ENCODE measurements at regions not wholly inside any gene's neighbourhood (a gene's known extent, or its start where the extent isn't known, plus 50 kb on each side); places are given as distances from the start of the nearest gene placed in this dataset.

DNA sequence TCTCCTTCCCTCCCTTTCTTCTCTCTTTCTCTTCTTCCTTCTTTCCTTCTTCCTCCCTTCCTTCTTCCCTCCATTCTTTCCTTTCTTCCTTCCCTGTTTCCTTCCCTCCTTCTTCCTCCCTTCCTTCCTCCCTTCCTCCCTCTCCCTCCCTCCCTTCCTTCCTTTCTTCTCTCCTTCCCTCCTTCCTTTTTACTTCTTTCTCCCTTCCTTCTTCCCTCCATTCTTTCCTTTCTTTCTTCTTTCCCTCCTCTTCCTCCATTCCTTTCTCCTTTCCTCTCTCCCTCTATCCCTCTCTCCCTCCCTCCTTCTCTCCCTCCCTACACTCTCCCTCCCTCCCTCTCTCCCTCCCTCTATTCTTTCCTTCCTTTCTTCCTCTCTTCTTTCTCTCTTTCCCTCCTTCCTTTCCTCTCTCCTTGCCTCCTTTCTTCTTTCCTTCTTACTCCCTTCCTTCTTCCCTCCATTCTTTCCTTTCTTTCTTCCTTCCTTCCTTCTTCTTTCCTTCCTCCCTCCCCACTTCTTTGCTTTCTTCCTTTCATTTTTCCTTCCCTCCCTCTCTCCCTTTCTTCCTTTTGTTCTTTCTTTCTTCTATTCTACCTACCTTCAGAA is 200.4 kb upstream of the SSTR4 start:
- Histone ChIP-seq H3K27ac (peak overlapping the region in 1 of 2 experiments; percentile 45; a peak in 2 of 6 replicates), H3K4me1 (peaks cover 23% of the 10 kb centered on the region), H3K4me3 (no peak overlapping the region), H3K4me2 (no peak overlapping the region), H3K9me3 (no peaks in the 10 kb centered on the region)
- FAIRE-seq = no peak
- POLR2A ChIA-PET = no interaction called here
- DNase-seq (ENCODE audit: low read depth in 1 of 2, low spot score in 1 of 2) = no peak
- ATAC-seq = no peak
- CTCF ChIA-PET = interaction anchor here (0.9 to 2.5 kb wide), 3 partner anchors 8 to 515 kb away, joined by 4 to 6 read pairs (median 4); no protein-coding TSS in a partner anchor
- TF ChIP-seq POLR2A (IDR thresholded peaks at IDR 0.05; ENCODE audit: low read length) (no peak), CEBPB (IDR thresholded peaks at IDR 0.05) (no peak), KDM5A (IDR thresholded peaks at IDR 0.05) (no peak), RNF2 (IDR thresholded peaks at IDR 0.05; ENCODE audit: borderline replicate concordance, low read depth) (no peak), EHMT2 (IDR thresholded peaks at IDR 0.05; ENCODE audit: low read depth) (no peak), FOSL2 (IDR thresholded peaks at IDR 0.05) (no peak), FOSL2 (CRISPR knock-in tag; IDR thresholded peaks at IDR 0.05) (no peak), NFE2L2 (conservative IDR thresholded peaks at IDR 0.05; ENCODE audit: low read length) (no peak), JUNB (IDR thresholded peaks at IDR 0.05) (no peak), TFCP2L1 (CRISPR knock-in tag; IDR thresholded peaks at IDR 0.05) (no peak), CBX2 (IDR thresholded peaks at IDR 0.05; ENCODE audit: borderline replicate concordance, low read depth) (no peak), TP53 (CRISPR knock-in tag; IDR thresholded peaks at IDR 0.05) (no peak)
- TF ChIP-seq, protein P1, sequence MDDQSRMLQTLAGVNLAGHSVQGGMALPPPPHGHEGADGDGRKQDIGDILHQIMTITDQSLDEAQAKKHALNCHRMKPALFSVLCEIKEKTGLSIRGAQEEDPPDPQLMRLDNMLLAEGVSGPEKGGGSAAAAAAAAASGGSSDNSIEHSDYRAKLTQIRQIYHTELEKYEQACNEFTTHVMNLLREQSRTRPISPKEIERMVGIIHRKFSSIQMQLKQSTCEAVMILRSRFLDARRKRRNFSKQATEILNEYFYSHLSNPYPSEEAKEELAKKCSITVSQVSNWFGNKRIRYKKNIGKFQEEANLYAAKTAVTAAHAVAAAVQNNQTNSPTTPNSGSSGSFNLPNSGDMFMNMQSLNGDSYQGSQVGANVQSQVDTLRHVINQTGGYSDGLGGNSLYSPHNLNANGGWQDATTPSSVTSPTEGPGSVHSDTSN (IDR thresholded peaks at IDR 0.05) = no peak
- TF ChIP-seq, protein P2, sequence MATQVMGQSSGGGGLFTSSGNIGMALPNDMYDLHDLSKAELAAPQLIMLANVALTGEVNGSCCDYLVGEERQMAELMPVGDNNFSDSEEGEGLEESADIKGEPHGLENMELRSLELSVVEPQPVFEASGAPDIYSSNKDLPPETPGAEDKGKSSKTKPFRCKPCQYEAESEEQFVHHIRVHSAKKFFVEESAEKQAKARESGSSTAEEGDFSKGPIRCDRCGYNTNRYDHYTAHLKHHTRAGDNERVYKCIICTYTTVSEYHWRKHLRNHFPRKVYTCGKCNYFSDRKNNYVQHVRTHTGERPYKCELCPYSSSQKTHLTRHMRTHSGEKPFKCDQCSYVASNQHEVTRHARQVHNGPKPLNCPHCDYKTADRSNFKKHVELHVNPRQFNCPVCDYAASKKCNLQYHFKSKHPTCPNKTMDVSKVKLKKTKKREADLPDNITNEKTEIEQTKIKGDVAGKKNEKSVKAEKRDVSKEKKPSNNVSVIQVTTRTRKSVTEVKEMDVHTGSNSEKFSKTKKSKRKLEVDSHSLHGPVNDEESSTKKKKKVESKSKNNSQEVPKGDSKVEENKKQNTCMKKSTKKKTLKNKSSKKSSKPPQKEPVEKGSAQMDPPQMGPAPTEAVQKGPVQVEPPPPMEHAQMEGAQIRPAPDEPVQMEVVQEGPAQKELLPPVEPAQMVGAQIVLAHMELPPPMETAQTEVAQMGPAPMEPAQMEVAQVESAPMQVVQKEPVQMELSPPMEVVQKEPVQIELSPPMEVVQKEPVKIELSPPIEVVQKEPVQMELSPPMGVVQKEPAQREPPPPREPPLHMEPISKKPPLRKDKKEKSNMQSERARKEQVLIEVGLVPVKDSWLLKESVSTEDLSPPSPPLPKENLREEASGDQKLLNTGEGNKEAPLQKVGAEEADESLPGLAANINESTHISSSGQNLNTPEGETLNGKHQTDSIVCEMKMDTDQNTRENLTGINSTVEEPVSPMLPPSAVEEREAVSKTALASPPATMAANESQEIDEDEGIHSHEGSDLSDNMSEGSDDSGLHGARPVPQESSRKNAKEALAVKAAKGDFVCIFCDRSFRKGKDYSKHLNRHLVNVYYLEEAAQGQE (IDR thresholded peaks at IDR 0.05) = no peak
- TF ChIP-seq, protein P3, sequence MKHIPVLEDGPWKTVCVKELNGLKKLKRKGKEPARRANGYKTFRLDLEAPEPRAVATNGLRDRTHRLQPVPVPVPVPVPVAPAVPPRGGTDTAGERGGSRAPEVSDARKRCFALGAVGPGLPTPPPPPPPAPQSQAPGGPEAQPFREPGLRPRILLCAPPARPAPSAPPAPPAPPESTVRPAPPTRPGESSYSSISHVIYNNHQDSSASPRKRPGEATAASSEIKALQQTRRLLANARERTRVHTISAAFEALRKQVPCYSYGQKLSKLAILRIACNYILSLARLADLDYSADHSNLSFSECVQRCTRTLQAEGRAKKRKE (CRISPR knock-in tag; IDR thresholded peaks at IDR 0.05; ENCODE audit: low read depth) = no peak

DNA sequence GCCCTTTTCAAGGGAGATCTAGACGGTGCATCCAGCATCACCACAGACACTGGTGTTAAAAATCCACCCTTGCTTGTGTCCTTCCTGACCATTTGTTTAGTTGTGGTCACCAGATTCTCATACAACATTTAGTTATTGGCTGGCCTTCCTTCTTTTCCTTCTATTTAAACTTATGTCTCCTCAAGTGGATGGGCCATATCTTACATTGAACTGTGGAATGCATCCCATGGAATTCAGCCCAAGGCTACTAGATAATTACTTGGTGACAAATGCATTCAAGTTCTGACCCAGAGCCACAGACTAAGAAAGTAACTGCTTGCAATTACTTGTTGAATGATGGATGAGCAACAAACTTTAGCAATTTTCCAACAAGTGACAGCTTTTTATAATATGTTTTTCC is 198.9 kb upstream of the SSTR4 start:
- POLR2A ChIA-PET = no interaction called here

DNA sequence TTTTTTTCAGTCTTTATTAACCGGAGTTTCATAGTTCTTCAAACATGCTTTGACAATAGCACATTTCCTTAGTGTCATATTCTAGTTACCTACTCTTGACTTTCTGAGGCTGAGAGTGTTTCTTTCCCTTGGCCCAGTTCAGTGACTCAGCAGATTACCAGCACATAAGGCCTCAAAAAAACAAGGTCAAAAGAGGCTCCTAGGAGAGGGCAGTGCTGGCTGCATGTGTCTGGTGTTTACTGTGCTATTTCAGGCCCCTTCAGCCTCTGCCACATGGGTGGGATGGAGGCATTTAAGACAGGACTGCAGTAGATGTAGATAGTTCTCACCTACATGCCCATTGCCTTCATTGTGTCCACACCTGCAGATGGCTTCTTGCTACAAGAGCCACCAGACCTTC is 198.2 kb upstream of the SSTR4 start:
- H3K27ac ChIP-seq = peak overlapping the region; percentile 54 to 78
- TF ChIP-seq SMC3 (IDR thresholded peaks at IDR 0.05) (no peak), EHF (CRISPR knock-in tag; IDR thresholded peaks at IDR 0.05) (no peak), NR3C1 (IDR thresholded peaks at IDR 0.05) (no peak), KDM1A (IDR thresholded peaks at IDR 0.05; ENCODE audit: low read depth) (no peak), GATA3 (IDR thresholded peaks at IDR 0.05; ENCODE audit: borderline replicate concordance) (no peak), HOXB13 (CRISPR knock-in tag; IDR thresholded peaks at IDR 0.05; ENCODE audit: low read depth) (no peak), NFE2L2 (conservative IDR thresholded peaks at IDR 0.05; ENCODE audit: low read length) (peak; percentile 85), SREBF2 (IDR thresholded peaks at IDR 0.05) (no peak), RFX5 (IDR thresholded peaks at IDR 0.05) (no peak)
- TF ChIP-seq, protein P4, sequence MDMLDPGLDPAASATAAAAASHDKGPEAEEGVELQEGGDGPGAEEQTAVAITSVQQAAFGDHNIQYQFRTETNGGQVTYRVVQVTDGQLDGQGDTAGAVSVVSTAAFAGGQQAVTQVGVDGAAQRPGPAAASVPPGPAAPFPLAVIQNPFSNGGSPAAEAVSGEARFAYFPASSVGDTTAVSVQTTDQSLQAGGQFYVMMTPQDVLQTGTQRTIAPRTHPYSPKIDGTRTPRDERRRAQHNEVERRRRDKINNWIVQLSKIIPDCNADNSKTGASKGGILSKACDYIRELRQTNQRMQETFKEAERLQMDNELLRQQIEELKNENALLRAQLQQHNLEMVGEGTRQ (IDR thresholded peaks at IDR 0.05) = no peak
- TF ChIP-seq, protein P5, sequence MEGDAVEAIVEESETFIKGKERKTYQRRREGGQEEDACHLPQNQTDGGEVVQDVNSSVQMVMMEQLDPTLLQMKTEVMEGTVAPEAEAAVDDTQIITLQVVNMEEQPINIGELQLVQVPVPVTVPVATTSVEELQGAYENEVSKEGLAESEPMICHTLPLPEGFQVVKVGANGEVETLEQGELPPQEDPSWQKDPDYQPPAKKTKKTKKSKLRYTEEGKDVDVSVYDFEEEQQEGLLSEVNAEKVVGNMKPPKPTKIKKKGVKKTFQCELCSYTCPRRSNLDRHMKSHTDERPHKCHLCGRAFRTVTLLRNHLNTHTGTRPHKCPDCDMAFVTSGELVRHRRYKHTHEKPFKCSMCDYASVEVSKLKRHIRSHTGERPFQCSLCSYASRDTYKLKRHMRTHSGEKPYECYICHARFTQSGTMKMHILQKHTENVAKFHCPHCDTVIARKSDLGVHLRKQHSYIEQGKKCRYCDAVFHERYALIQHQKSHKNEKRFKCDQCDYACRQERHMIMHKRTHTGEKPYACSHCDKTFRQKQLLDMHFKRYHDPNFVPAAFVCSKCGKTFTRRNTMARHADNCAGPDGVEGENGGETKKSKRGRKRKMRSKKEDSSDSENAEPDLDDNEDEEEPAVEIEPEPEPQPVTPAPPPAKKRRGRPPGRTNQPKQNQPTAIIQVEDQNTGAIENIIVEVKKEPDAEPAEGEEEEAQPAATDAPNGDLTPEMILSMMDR (IDR thresholded peaks at IDR 0.05) = no peak
- TF ChIP-seq, protein P1 (IDR thresholded peaks at IDR 0.05) = no peak

More for the DNA sequence above, 198.9 kb upstream of the SSTR4 start:
- ATAC-seq (no peak), FAIRE-seq (peak; percentile 72), DNase-seq (ENCODE audit: low read depth in 1 of 2, low spot score in 1 of 2) (no peak)
- 74% methylated on average over 1 of the region's 1 CpG for WGBS (ENCODE audit: missing lambda C conversion rate)
- TF ChIP-seq KDM5A (IDR thresholded peaks at IDR 0.05) (no peak), FOXS1 (CRISPR knock-in tag; IDR thresholded peaks at IDR 0.05) (no peak)
- Histone ChIP-seq H3K4me2 (0 out of 3 replicates have a peak overlapping the region, but pooled peaks have one; percentile 1), H3K27ac (peak overlapping the region; percentile 54 to 78; a peak in 5 of 6 replicates), H3K4me1 (peaks cover 23% of the 10 kb centered on the region), H3K4me3 (no peak overlapping the region), H3K9me3 (no peaks in the 10 kb centered on the region)
- CTCF ChIA-PET = interaction anchor here (0.8 to 1.7 kb wide), 5 partner anchors 11 to 215 kb away, joined by 3 to 4 read pairs (median 3); no protein-coding TSS in a partner anchor

More for the DNA sequence above, 198.2 kb upstream of the SSTR4 start:
- FAIRE-seq (no peak), DNase-seq (ENCODE audit: low read depth in 1 of 2, low spot score in 1 of 2) (peak in 1 of 2 experiments; percentile 51), ATAC-seq (0 out of 6 replicates have a peak, but pooled peaks of 1 of the 2 experiments have one; percentile 30)
- Histone ChIP-seq H3K9me3 (no peaks in the 10 kb centered on the region), H3K4me3 (no peak overlapping the region), H3K4me1 (peaks cover 23% of the 10 kb centered on the region), H3K4me2 (0 out of 3 replicates have a peak overlapping the region, but pooled peaks have one; percentile 1)
- WGBS (ENCODE audit: missing lambda C conversion rate) = 59% methylated on average over 1 of the region's 1 CpG
- ChIA-PET POLR2A (no interaction called here), CTCF (interaction anchor here (0.9 to 1.7 kb wide), 5 partner anchors 13 to 214 kb away, joined by 3 to 6 read pairs (median 3); no protein-coding TSS in a partner anchor)
